ENCODE measurements at regions not wholly inside any gene's neighbourhood (a gene's known extent, or its start where the extent isn't known, plus 50 kb on each side); places are given as distances from the start of the nearest gene placed in this dataset.
A peak's percentile ranks its signal among the peaks of the same experiment; 100 is the strongest.

DNA sequence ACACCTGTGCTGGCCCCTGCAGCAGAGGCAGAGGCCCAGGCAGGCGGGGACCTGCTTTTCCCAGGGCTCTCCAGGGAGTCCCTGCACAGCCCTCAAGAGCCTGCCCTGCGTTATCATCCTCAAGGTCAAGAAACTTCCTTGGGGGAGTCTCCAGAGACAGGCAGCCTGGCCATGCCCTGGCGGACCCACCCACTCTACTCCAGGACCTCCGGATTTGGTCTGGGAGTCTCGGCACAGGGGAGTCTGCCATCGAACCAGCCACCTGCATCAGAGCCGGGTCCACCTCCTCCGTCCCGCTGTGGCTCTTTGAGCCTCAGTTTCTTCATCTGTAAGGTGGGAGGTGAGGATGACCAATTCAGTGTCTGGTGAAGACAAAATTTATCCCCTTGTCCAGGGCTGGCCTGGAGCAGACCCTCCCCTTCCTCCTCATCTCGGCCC is 75.3 kb upstream of the TNRC6C start:
- no peak for DNase-seq

DNA sequence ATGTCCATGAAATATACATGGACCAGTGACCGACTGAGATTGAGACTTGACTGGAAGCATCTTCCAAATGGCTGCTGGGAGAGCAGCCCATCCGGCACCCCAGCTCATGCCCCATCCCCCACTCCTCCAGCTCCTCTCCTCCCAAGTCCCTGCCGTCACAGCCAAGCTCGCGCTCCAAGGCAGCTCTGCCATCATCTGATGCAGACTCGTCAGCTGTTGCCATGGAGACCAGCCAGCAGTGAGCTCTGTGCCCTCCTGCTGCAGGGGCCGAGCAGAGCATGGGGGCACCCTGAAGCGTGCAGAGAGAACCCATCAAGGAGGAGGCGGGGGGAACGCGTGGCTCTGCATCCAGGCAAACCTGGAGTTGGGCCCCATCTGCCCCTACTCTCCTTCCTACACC is 74.5 kb upstream of the TNRC6C start:
- peak; percentile 12 to 48 for DNase-seq

DNA sequence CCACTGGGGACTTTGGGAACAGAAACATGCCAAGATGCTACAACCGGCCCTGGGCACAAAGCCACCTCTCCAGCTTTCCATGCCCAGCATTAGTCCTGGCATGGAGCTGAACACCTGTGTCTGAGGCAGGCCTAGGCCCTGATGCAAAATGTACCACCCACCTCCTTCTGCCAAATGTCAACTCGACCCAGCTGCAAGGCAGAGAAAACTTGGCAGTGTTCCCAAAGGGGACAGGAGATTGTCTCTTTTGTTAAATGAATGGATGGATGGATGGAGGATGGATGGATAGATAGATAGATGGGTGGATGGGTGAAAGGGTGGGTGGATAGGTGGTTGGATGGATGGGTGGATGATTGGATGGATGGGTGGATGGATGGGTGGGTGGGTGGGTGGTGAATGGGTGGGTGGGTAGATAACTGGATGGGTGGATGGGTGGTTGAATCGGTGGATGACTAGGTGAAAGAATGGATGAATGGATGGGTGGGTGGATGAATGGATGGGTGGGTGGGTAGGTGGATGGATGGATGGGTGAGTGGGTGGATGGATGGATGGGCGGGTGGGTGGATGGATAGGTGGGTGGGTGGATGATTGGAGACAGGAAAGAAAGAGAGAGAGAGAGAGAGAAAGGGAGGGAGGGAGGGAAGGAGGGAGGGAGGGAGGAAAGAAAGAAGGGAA is 73.4 kb upstream of the TNRC6C start:
- no peak for DNase-seq

DNA sequence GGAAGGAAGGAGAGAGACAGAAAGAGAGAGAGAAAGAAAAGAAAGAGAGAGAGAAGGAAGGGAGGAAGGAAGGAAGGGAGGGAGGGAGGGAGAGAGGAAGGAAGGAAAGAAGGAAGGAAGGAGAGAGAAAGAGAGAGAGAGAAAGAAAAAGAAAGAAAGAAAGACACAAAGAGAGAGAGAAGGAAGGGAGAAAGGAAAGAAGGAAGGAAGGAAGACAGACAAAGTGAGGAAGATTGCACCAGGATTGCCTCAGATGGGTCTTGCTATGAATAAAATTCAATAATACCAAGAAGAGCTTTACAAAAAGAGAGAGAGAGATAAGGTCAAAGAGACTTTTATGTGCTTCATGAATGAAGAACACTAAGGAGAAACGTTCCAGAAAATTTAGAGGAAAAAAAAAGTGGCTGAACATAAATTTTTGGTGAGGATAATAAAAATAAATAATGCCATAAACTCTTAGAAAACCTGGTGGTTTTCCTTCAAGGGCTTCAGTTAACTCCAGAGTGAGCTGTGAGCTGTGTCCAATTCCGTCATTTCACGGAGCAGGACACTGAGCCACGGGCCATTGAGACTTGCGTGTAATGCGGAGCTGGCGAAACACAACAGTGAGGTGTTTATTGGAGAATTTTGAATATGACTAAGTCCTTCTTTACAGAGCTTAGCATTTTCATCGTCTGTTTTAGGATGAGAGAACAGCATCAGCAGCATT is 72.7 kb upstream of the TNRC6C start:
- no peak for DNase-seq

DNA sequence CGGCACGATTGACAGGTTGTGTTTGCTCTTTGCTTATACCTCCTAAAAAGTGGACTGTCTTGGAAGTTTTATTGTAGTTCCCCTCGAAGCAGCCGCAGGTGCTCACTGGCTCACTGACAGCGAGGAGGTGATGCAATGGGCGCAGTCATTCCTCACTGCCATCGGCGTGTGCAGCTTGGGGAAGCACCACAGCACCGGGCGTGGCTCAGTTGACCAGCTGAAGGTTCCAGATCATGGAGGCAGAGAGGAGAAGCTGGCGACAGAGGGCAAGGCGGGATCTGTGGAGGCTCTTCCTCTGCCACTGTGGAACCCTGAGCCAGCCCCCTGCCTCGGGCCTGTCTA is 72.1 kb upstream of the TNRC6C start:
- DNase-seq = no peak

DNA sequence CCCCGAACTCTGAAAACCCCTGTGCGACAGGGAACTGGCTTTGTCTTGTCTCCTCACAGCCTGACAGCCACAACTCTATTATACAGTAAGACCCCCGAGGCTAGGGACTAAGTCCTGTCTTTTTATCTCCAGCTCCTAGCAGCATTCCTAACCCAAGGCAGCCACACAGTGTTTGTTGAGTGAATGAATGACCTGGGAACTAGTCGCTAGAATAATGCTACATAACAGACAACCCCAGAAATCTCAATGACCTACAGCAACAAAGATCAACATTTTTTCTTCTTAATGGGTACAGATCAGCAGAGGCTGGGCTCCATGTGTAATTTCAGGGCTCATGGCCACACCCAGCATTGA is 71.4 kb upstream of the TNRC6C start:
- no peak for DNase-seq

DNA sequence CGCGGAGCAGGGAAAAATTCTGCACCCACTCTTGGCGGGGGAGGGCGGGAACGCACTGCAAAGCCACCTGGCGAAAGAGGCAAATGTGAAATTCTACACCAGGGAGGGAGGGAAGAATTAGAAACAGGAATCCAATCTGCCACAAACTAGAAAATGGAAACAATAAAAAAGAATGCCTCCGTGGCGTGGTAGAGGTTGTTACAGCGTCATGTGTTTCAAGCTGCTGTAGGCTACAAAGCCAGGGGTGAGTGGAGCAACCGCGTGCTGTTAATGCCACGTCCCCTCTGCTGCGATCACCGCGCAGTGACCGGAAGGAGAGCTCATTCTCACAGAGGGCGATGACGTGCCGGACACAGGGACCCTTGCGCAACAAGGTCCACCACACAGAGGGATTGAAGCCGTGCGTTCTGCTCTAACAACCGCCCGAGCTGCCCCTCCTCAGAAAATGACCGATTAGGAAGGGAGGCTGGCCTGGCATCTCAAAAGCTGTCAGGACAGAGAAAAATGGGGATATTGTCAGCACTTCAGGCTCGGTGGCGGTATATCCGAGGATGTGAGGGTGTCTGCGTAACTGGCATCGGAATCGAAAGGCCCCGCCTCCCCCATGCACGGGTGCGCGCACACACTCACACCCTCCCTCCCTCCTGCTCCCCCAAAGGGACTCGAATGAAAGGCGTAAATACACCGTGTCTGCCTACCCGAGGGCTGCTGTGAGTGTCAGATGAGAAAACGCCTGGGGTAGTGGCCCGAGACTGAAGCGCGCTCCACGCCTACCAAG is 70.8 kb upstream of the TNRC6C start:
- DNase-seq = no peak

DNA sequence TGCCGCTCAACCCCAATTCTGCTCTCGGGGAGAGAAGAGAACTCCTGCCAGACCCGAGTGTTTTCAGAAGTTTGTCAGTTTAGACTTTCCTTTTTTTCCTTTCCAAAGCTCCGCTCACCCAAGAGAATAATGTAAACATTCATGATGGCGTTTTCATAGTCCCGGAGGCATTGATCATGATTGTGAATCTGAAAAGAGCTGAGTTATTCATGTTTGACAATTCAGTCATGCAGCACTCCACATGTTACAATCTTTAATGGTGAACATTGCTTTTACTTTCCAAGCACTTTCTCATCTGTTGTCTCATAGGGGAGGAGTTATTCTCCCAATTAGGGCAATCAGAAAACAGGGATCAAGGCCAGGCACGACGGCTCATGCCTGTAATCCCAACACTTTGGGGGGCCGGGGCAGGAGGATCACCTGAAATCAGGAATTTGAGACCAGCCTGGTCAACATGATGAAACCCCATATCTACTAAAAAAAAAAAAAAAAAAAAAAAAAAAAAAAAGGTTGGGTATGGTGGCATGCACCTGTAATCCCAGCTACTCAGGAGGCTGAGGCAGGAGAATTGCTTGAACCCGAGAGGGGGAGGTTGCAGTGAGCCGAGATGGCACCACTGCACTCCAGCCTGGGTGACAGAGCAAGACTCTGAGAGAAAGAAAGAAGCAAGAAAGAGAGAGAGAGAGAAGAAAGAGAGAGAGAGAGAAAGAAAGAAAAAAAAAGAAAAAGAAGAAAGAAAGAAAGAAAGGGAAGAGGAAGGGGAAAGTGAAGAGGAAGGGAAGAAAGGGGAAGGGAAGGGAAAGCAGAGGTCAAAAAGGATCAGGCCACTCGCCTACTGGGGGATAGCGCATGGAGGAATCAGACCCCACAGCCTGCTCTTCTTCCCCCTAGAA is 70.0 kb upstream of the TNRC6C start:
- DNase-seq = no peak

DNA sequence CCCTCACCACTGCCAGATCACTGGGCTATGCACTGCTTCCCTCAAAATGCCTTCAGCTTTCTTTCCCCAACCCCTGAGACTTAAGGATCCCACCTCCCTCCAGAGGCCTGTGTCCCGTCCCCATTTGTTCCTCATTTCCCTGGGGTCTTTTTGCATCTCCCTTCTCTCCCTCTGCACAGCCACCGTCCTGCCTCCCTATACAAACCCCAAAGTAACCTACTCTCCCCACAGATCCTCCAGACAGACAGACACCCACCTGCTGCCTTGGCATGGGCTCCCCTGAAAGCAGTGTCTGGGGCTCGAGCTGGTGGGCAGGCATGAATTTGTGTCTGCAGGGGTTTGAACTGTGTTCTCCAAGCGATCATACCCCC is 69.4 kb upstream of the TNRC6C start:
- no peak for DNase-seq

DNA sequence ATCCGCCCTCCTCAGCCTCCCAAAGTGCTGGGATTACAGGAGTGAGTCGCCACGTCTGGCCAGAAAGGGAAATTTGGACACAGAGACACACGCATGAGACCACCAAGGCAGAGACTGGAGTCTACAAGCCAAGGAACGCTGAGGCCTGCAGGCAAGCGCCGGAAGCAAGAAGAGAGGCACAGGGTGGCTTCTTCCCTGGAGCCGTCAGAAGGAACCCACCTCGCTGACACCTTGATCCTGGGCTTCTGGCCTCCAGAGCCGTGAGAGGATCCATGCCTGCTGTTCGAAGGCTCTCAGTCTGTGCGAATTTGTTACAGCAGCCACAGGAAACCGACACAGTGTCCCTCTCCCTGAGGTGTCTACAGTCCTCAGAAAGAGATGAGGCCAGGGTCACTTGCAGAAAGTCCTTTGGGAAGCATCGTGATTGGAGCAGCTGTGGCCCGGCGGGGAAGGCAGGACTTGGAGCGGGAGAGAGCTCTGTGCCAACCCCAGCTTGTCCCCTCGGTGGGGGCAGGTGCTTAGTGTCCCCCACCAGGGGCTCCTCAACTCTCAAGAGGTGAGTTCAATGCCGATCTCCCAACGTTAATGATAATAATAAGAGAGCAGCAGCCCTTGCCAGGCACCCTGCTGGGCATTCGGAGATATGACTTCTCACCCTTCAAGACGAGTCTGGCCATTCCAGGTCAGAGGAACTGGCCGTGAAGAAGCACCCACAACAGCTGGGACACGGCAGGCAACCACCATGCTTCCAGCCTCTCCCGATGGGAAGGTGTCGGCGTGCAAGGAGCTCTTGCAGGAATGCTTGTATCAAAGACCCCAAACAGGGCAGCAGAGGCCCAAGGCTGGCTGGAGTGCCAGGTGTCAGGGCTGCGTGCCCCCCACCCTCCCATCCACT is 68.4 kb upstream of the TNRC6C start:
- DNase-seq = no peak

DNA sequence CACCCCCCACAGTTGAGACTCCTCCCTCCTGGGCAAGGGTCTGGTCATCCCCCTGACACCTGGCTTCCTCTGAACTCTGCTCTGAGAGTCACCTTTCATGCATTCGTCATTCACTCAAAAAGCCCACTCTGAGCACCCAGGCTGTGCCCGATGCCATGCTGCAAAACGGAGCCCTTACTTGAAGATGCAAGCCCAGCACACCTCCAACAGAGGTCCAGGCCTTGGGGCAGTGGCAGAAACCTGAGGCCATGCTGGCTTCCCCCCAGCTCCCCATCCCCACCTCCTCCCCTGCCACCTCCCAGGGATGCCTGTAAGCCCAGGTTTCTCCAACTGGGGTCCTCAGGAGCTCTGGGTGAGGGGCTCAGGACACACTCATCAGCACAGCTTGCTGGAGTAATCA is 67.7 kb upstream of the TNRC6C start:
- no peak for DNase-seq

DNA sequence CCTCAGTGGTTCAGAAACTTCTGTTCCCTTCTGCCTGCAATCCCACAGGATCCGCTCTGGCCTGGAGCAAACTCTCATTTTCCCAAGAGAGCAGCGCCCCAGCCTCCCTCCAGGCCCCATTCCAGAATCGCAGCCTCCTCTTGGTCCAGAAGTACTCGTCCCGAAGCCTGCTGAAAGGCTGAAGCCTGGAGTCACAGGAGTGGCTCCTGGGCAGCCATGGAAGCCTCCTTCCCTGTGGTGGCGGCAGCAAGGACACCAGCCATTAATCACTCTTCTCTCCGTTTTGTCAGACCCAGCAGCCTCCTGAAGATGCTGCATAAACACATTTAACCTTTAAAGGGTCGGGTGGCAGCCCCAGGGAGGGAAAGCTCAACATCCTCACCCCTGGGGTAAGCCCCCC is 66.9 kb upstream of the TNRC6C start:
- no peak for DNase-seq

DNA sequence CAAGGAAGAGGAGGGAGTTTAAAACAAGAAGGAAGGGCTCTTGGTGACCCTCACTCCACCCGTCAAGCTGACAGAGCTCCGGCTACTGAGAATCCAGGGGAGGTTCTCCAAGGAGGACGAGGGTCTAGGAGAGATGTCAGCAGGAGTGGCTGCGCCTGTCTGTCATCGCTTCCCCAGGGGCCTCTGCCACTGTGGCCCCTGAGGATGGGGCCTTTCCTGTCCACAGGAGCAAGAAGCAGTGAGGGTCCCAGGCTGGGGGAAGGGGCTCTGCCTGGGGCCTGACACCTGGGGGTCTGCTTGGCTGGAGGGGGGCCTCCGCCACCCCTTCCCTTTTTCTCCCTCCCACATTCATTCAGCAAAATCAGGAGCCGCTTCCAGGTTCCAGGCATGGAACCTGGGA is 66.5 kb upstream of the TNRC6C start:
- no peak for DNase-seq

DNA sequence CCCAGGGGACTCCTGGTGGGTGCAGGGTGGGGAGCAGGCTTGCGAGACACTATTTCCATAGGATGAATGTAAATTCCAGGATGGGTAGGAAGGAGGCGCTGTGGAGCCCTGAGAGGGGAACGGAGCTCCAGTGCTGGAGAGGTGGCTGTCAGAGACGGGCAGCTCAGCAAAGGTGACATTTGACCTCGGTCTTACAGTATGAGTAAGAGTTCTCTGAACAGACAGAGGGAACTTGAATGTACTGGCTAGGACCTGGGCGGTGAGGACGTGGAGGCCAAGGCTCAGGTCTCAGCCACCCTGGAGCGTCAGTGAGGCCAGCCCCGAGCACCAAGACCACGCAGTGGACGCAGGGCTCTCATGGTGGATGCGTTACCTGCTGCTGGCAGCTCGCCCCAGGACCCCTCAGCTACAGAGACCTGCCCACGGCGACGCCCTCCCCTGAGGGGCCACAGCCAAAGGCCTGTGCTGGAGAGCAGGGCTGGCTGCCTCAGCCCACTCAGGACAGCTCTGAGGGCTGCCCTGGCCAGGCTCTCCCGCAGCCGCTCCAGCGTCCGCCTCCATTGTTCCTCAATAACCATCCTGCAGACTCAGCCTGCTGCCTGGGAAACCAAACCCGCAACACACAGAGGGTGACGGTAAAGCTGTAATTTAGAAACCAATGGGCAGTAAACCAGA is 65.9 kb upstream of the TNRC6C start:
- DNase-seq = no peak

DNA sequence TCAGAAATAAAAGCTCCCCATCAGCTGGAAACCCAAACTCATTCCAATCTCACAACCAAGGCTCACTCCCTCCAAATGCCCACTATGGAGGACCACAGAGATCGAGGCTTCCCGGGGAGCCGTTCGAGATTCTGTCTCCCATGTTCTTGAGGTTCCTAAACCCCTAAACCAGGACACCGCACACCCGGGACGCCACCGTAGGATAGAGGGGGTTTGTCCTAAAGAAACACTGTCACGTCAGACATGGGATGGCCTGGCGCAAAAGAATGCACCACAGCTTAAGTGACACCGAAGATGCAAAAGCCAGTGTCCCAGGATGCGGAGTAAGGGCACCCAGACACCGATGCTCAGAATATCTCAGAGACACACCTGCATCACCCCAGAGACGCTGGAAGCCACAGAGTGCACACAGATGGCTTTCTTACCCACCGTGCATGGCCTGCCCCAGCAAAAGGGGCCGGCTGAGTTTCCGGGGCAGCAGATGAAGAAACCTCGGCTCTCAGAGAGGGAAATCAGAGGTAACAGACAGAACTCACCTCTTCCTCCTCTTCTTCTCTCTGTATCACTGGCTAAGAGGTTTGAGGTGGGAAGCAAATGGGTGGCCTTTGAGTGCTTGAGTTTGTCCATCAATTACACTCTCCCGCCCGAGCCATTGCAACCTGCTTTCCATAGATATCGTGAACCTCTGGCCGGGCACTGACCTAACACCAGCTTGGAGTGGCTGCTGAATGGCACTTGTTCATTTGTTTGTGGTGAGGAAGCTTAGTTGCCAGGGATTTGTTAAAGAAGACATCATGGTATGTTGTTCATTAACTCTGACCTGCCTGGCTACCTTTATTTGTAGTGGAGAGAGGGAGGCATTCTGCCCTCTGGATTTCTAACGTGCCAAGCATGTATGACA is 65.1 kb upstream of the TNRC6C start:
- DNase-seq = no peak

DNA sequence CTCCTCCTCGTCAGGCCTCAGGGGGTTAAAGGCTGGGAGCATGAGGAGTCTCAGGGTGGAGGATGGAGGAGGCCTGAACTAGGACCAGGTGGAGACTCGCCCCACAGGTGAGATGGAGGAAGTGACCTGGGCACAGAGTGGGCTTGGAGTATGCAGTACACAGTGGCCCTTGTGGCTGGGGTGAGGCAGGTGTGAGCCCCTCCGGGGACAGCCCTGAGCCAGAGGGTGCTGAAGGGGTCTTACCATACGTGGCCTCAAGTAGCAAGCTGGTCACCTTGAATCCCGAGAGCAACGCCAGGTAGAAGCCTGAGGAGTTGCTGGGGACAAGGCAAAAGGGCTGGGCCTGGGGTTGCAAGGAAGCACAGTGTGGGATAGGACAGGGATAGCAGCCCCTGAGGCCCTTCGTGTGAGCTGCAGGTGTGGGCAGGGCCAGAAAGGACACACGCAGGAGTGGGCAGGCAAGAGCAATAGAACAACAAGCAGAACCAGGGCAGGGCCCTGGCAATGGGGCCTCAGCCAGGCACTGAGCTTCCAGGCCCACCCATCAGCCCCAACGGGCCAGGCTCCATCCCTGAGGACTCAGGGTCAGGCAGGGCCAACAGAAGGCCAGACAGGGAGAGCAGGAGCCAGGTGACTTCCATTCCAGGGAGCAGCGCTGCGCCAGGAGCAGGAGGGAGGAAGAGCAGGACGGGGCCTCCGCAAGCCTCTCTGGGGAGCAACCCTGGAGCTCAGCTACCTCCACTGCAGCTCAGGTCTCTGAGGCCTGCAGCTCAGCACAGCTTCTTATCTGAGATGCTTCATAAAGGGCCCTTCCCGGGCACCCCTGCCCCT is 64.2 kb upstream of the TNRC6C start:
- no peak for DNase-seq

DNA sequence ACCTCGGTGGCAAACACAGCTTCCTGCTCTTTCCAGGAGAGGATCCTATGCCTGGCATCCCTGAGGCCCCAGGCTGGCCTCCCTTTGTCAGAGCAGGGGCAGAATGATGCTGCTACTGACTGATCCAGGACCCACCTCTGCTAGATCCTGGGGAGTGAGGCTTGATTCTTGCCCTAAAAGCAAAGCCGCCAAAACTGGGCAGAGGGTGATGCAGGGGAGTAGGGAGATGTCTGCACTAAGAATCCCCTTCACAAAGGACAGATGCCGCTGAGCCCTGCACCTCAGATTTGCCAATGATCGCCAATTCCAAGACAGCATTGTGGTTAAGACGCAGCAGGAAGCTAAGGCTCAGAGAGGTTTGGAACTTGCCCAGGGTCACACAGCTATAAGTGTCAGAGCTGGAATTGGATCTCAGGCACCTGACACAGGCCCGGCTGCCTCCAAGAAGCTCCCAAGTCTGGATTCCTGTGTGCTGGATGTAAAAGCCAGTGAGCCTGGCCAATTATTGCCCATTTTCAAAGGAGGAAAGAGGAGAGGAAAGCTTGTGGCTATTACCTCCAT is 60.7 kb upstream of the TNRC6C start:
- no peak for DNase-seq

DNA sequence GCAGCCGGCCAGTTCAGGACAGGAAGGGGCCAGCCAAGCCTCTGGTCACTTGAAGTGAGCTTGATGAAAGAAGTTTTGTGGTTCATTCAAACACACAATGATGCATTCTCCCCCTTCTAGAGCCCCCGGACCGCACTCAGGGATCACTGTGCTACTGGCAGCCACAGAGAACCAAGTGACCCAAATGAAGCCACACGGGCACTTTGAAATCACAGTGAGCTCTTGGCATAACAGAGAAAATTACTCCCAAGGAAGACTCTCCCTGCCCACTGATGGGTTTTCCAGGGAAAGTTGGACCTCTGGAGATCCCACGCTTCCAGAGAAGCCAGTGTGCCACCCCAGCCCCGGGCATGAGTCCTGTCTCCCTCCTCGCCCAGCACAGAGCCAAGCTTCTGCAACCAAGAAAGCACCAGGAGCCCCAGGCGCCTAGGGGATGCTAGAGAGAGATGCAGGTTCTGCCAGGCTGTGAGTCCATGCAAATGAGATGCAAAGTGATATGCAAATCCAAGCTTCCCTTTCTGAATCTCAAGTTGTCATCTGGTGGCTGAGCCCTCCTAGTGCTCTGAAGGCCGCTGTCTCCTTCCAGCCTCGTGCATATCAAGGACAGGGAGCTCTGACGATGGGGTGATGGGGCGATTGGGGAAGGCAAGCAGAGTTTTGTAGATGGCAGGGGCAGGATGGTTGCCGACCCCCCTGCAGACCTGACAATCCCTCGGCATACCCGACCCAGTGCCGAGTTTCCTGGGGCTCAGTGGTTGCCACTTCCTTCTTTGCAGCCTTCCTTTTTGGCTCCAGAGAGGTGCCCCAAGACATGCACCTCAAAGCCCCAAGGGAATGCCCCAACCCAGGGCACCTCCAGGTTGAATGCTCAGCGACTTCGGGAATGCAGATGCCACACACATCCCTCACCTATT is 59.7 kb upstream of the TNRC6C start:
- DNase-seq = no peak
